HG03196 (cell line): ENCODE measurements at regions not wholly inside any gene's neighbourhood (a gene's known extent, or its start where the extent isn't known, plus 50 kb on each side); places are given as distances from the start of the nearest gene placed in this dataset.
"Not testable (repeated sequence)": the region's sequence is repeated elsewhere in the genome, so short reads cannot be mapped to it uniquely, and the experiment has no call there.

Source experiments
- ATAC-seq: cut with Tn5 transposase; IDR thresholded peaks from one replicate; pipeline ENCODE4 v1.9.1; 2021; ENCODE audit not compliant: unreplicated experiment

DNA sequence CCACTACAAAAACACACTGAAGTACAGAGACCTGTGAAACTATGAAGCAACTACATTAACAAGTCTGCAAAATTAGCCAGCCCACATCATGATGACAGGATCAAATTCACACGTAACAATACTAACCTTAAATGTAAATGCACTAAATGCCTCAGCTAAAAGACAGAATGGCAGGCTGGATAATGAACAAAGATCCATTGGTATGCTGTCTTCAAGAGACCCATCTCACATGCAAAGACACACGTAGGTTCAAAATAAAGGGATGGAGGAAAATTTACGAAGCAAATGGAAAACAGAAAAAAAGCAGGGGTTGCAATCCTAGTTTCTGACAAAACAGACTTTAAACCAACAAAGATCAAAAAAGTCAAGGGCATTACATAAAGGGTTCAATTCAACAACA, 120.1 kb upstream of the OSTN start:
- ATAC-seq, result not testable (repeated sequence)

DNA sequence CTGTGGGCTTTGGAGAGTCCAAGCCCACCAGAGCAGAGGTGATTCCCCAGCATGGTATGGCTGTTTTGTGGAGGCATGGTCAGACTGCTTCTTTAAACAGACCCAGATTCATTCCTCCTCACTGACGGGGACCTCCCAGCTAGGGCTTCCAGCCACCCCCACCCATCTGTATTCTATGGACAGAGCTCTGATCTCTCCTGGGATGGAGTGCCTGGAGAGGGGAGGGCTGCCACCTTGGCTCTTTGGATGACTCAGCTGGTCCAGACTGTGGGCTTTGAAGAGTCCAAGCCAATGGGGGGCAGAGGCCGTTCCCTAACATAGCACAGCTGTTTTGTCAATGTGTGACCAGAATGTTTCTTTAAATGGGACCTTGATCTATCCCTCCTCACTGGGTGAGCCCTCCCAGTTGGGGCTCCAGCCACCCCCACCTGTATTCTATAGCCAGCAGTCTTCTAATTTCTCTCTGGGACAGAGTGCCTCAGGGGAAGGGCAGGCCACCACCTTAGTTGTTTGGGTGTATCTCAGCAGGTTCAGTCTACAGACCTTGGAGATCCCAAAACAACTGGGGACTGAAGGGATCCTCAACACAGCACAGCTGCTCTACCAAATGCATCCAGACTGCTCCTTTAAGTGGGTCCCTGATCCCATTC, 122.0 kb upstream of the OSTN start:
- no peak for ATAC-seq

DNA sequence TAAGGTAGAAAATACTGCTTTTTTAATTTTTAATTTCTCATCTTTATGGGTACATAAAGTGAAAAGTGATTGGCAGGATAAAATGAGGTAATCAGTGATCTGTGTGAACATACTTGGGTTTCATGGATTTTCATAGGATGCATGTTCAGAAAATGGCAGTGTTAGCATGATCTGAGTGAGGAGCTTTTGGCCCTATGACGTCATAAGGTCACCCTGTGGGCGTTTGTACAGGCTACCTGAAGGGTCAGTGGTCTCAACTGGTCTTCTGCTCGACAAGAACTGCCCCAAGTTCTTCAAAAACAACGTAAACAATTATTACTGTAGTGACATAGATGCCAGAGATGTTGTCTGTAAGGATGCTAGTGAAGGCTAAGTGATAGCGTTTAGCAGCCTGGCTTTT, 124.5 kb upstream of the OSTN start:
- ATAC-seq, result no peak

DNA sequence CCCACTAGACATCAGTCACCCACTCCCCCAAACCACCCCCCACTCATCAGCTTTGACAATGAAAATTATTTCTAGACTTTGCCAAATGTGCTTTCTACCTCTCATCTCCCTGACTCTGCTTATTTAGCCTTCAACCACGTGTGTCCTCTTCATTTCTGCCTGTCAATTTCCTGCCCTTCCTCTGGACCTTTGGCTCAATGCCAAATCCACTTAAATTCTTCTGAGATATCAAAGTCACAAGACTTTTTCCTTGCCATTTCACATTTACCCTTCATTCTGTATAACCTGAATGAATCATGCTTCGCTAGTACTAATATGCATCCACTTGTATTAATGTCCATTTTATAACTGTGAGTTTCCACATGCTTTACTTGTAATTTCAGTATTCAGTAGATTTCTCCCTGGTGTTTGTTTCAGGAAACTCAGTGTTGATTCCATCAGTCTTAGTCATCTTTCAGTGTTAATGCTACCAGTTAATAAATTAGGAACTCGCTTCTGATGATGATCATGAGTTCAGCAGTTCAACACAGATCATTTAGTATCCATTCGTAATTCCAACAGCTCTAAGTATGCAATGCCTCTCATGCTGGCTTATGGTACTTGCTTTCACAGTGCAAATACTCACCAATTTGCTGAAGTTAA, 128.2 kb upstream of the OSTN start:
- no peak for ATAC-seq

DNA sequence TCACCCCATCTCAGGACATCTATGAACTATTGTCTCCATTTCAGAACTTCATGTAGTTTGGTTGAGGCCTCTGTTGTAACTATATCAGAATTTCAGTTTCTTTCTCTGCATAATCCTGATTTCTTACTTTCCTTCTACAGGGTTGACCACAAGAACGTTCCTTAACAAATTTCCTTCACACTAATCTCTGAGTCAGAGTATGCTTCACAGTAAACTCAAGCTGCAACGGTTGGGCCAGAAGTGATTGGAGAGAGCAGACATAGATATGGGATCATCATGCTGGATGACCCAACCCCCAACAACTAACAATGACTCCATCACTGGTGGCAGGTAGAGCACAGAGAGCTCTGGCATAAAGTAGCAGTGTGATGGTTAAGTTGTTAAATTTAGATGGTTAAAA, 128.8 kb upstream of the OSTN start:
- no peak for ATAC-seq

DNA sequence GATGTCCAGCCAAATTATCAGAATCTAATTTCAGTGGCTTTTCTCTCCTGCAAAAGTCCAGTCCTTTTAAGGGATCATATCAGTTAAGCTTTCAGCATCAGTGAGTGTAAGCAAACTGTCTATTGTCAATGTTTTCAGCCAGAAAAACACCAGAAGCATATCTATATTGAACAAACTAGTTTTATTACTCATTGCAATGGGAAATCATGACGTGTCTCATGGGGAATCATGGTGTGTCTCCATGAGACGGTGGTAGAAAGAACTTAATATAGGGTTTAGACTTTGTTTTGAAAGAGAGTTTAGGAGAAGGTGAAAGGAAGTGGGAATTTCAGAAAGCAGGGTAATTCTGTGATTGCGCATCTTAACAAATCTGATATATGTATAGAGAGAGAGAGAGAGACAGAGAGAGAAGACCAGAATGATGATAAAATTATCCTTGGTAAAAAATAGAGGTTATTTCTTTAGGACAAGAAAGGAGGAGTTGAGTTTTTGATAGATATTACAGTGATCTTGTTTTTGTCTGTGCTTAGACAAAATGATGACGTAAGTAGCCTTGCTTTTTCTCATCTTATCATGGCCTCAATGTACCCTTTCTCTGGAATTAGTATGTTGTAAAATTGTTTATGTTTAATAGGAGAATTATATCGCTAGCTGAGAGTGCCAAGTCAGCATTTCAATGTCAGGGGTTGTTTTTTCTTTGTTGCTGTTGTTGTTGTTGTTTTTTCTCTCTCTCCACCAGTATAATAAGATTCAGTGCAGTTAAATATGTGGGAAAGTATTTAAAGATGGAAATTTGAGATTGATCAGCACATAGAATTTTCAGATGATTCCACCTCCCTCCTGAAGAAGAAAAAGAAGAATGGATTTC, 129.9 kb upstream of the OSTN start:
- ATAC-seq, result no peak

DNA sequence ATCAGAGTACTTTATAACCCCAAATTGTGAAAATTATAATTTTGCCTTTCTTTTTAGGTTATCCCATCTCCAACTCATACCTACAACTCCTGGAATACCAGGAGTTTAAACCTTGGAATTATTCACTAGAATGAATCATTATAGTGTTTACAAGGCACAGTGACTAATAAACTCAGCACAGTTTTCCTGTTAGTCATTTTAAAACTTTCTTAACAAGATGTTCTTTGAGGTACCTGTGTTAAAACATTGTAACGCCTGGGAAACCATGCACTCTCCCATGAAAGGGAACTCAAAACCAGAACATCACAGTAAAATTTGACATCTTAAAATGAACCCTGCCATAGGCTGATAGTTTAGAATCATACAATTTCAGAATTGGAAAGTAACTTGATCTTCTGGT, 132.4 kb upstream of the OSTN start:
- ATAC-seq, result no peak

DNA sequence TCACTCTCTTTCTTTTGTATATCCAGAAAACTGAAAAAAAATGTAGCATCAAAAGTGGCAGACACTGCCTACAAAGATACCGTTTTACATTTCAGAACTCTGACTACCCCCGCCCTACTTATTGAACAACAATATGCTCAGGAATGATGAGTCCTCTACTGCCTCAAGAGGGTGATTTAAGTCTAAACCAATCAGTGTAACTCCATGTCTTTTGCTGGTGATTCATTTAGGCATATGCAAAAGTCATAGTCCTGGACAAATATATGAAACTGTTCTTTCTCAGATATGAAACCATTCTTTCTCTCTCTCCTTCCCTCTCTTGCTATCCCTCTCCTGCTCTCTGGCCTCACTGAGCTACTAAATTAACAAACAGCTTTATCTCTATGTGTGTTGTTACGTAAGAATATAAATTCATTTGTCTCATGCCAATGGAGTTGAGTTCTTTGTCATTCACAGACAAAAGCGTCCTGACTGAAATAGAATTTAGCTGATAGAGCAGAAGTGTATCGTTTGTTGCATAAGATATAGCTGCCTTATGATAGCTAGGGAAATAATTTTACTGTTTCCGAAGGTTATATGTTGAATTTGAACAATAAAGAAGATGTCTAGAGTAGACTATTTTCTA, 133.7 kb upstream of the OSTN start:
- no peak for ATAC-seq

DNA sequence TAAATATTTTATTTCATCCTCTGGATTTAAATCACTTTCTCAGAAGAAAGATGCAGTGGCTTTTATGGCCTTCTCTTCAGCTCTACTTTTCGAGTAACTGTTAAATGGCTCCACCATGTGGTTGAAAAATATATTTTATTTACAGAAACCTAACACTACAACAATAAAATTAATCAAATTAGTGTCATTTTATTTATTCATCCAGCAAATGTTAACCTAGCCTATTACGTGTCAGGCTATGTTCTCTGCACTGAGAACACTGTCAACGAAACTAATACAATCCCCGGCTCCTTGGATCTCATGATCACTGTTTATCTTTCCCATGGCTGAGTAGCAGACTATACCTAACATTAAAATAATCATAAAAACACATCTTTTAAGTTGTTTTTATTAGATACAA, 148.0 kb upstream of the OSTN start:
- ATAC-seq, result no peak

DNA sequence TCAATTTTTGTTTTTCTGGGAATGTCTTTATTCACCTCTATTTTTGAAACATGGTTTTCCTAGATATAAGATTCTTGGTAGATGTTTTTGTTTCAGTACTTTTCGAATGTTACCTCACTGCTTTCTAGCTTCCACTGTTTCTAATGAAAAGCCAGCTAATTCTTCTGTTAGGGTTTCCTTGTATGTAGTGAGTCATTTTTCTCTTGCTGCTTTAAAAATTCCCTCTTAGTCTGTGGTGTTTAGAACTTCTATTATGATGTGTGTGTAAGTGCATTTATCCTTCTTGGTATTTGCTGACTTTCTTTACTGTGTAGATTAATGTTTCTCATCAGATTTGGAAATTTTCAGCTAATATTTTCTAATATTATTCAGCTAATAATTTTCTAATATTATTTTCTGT, 151.1 kb upstream of the OSTN start:
- no peak for ATAC-seq

DNA sequence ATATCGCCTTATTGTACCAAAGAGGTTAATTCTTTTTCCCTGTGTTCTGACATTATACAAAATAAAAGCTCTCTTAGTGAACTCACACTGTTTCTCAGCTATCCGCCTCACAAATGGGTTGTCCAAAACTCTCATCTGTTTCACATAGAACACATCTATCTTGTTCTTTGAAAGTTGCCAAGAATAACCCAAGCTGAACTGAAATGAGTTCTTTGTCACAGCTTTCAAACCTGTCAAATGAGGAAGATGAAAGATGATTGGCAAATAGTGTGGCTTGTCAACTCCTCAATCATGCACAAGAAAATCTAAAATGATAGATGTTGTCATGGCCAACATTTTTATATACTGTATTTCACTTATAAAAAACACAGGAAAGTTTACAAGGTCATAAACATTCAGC, 168.1 kb upstream of the OSTN start:
- ATAC-seq, result no peak

DNA sequence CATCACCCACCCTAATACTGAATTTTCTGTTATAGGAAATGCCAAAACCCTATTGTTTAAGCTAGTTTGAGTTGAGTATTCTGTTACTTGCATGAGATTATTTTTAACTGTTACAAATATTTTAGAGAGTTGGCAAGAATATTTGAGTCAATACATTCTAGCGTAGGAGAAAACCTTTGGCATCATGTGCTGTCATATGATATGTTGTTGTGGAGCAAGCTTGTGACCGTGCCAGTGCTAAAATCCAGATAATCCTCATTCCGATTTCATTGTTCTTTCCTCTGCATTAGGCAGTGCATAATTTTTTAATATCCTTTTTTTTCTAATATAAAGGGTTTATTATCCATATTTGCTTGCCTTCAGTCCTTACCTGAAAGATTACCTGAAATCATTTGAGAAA, 168.0 kb upstream of the GMNC start:
- no peak for ATAC-seq

DNA sequence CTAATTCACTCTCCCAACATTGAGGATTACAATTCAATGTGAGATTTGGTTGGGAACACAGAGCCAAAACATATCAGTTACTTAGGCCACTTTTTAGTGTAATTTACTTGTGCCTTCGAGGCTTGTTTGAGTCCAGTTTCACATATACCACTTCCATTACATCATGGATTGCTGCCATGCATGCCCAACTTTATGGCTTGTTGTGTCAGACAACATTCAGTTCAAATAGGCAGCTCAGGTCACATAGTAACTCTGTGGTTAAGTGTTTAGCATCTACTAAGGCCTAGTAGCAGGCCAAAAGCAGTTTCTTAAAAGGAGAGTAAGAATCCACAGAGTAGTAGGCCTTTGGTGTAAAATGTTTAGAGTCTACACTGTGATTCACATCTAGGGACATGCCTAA, 164.3 kb upstream of the GMNC start:
- ATAC-seq, result no peak

DNA sequence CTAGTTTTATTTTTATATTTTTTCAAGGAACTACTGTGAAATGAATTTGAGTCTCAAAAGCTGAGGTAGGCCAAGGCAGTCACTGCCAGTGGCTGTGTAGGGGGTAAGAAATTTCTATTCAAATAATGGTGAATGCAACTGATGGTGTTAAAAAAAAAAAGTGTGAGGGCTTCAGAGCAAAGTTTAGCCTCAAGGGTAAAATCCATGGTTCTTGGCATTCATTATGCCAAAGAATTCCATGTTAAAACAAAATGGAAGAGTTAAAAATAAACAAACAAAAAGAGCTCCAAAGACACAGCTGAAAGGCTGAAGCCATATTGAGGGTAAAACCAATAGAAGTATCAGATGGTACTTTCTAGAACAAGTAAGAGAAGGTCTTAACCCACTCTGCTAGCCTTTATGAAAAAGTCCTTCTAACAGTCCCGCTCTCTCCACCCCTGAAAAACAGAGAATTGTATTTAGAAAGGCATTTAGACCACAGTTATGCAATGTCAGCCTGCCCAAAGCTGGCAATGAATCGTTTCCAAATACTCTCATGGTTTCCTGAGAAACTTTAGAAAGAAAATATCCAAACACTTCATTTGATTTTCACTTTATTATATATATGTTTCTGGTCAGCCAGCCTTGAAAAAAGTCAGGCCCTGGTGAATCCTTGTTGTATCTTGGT, 158.4 kb upstream of the GMNC start:
- no peak for ATAC-seq

DNA sequence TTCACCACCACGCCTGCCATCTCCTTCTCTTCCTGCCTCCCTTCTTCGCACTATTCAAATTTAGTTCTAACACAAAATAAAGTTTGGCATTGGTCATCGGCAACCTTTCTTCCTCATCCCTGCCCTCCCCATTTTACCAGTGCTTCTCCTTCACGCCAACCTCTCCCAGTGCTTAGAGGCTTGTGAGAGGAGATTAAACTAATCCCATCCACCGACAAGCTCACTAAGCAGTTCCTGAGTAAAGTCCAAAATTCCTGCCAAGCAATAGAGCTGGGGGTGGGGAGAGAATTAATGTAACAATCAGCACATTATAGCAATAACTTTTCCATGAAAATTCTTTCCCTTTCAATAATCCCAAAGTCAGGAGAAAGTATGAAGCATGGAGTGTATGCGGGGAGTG, 157.4 kb upstream of the GMNC start:
- ATAC-seq, result no peak

DNA sequence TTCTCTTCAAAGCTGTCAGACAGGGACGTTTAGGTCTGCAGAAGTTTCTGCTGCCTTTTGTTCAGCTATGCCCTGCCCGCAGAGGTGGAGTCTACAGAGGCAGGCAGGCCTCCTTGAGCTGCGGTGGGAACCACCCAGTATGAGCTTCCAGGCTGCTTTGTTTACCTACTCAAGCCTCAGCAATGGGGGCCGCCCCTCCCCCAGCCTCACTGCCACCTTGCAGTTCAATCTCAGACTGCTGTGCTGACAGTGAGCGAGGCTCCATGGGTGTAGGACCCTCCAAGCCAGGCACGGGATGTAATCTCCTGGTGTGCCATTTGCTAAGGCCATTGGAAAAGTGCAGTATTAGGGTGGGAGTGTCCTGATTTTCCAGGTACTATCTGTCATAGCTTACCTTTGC, 153.5 kb upstream of the GMNC start:
- ATAC-seq, result not testable (repeated sequence)

DNA sequence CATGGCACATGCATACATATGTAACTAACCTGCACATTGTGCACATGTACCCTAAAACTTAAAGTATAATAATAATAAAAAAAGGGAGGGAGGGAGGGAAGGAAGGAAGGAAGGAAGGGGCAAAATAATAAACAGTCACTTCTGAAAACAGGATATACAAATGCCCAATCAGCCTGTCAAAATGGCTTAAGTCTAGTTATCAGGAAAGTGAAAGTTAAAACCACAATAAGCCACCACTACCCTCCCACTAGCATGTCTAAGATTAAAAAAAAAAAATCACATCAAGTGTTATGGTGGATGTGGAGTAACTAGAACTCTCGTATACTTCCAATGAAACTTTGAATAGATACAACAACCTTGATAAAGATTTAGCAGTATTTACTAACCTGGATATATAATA, 145.6 kb upstream of the GMNC start:
- no peak for ATAC-seq

DNA sequence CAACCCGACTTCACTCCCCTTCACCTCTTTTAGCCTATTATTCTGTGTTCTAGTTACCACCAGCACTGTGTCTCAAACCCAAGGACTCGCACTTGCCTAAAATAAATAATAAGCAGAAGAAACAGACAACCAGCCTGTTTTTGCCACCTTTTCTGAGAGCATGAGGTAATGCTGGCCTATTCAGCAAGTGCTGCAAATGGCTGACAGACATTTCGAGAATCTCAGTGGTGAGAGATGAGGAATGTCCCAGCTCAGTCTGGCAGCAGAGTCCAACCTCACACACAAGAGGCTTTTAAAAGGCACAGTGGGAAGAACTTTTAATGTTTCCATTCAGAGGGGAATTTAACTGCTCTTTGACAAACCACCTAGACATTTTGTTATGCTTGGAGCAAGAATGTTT, 143.3 kb upstream of the GMNC start:
- no peak for ATAC-seq

DNA sequence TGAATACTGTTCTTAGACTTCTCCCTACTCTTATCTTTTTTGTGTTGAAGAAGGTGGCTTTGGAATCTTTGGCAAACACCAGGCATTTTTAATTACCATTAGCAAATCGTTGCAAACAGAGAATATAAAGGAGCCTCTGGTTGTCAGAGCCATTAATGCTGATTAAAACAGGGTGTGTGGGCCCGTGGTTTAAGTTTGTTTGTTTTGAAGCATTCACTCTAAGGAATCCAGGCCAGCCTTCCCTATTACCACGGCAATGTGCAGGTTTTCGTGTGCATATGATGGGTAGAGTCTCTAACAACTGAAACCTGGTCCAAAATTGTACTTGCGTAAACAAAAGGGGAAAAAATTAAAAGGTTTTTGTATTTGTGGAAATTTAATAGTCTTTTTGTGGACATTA, 141.2 kb upstream of the GMNC start:
- no peak for ATAC-seq

DNA sequence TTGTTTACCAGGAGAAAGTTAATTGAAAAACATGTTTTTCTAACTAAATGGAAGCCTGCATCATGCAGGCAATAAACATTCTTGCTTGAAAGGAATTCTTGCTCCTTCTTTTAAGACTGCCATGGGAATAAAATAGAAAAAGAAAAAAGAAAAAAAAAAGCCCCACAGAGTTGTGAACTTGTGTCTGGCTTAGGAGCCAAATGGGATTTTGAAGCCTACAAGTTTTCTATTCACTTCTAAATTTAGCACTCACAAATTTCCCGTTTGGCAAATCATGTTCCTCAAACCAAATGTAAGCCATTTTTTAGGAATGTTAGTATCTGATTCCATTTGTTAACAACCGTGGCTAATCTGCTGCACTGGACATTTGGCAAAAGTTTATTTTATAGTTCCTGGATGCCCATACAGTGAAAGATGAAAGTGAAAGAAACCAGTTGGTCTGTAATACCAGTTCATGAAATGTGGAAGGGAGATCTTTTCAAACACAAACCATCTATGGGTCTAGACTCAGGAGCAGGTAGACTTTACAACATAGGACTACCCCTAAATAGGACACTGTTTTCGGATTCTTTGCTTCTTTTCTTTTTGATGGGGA, 133.8 kb upstream of the GMNC start:
- no peak for ATAC-seq

DNA sequence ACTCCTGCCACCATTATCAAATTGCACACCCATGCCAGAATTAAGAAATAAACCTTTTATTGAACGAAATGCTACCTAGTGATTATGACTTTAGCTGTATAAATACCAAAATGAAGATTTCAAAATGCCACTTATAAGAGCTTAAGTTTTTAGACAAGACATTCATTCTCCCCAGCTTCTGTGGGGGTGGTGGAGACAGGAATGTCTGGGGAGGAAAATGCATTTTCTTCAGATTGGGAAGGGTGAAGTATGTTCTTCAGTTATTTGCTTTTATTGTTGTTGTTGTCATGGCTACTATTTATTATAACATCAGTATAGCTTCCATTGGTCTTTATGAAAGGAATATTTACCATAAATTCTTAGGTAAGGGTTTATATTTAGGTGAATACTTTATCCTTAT, 132.7 kb upstream of the GMNC start:
- no peak for ATAC-seq
